GM19328 (cell line): ENCODE measurements at regions not wholly inside any gene's neighbourhood (a gene's known extent, or its start where the extent isn't known, plus 50 kb on each side); places are given as distances from the start of the nearest gene placed in this dataset.
"Not testable (repeated sequence)": the region's sequence is repeated elsewhere in the genome, so short reads cannot be mapped to it uniquely, and the experiment has no call there.

Experiments used
- ATAC-seq: cut with Tn5 transposase; IDR thresholded peaks from one replicate; pipeline ENCODE4 v1.9.1; 2021; ENCODE audit warnings: mild to moderate bottlenecking, moderate library complexity; ENCODE audit not compliant: unreplicated experiment

- ATAC-seq, result no peak
Observed at GRCh38 chr15:95044745-95045417, 813.5 kb downstream of the MCTP2 start.

GRCh38 chr15:95051861-95052260 is 820.5 kb downstream of the MCTP2 start:
- ATAC-seq, result no peak

GRCh38 chr15:95059346-95059905 is 828.1 kb downstream of the MCTP2 start:
- ATAC-seq, result no peak

GRCh38 chr15:95068701-95069521 is 837.5 kb downstream of the MCTP2 start:
- no peak for ATAC-seq

- ATAC-seq, result no peak
Observed at GRCh38 chr15:95075792-95076677, 844.7 kb downstream of the MCTP2 start.

GRCh38 chr15:95076678-95076990 is 845.3 kb downstream of the MCTP2 start:
- ATAC-seq, result no peak

- ATAC-seq, result no peak
Observed at GRCh38 chr15:95078003-95078402, 846.6 kb downstream of the MCTP2 start.

GRCh38 chr15:95080228-95080627 is 848.9 kb downstream of the MCTP2 start:
- ATAC-seq, result not testable (repeated sequence)

- ATAC-seq, result no peak
Observed at GRCh38 chr15:95085056-95085455, 853.7 kb downstream of the MCTP2 start.

GRCh38 chr15:95086531-95087252 is 855.3 kb downstream of the MCTP2 start:
- no peak for ATAC-seq

- no peak for ATAC-seq
Observed at GRCh38 chr15:95087253-95087609, 855.9 kb downstream of the MCTP2 start.

- ATAC-seq, result no peak
Observed at GRCh38 chr15:95091444-95091843, 860.1 kb downstream of the MCTP2 start.

- no peak for ATAC-seq
Observed at GRCh38 chr15:95095250-95095649, 863.9 kb downstream of the MCTP2 start.

- no peak for ATAC-seq
Observed at GRCh38 chr15:95096651-95097050, 865.3 kb downstream of the MCTP2 start.

GRCh38 chr15:95097361-95097760 is 866.0 kb downstream of the MCTP2 start:
- ATAC-seq, result no peak

GRCh38 chr15:95105229-95105628 is 873.9 kb downstream of the MCTP2 start:
- ATAC-seq, result no peak

GRCh38 chr15:95106801-95107200 is 875.4 kb downstream of the MCTP2 start:
- ATAC-seq, result no peak

GRCh38 chr15:95108673-95109072 is 877.3 kb downstream of the MCTP2 start:
- ATAC-seq, result no peak

GRCh38 chr15:95111969-95112368 is 880.6 kb downstream of the MCTP2 start:
- no peak for ATAC-seq

GRCh38 chr15:95113041-95113440 is 881.7 kb downstream of the MCTP2 start:
- no peak for ATAC-seq
